ENCODE measurements at regions not wholly inside any gene's neighbourhood (a gene's known extent, or its start where the extent isn't known, plus 50 kb on each side); places are given as distances from the start of the nearest gene placed in this dataset.
"Not testable (repeated sequence)": the region's sequence is repeated elsewhere in the genome, so short reads cannot be mapped to it uniquely, and the experiment has no call there.

- no peak for DNase-seq (ENCODE audit: extremely low spot score, insufficient read length, low read depth)
- FAIRE-seq, result no peak
Measured at GRCh38 chr7:85415743-85416142, 228.9 kb upstream of the SEMA3D start.

- DNase-seq (ENCODE audit: extremely low spot score, insufficient read length, low read depth) (no peak), FAIRE-seq (no peak)
Measured at GRCh38 chr7:85413718-85414117, 226.9 kb upstream of the SEMA3D start.

- DNase-seq (ENCODE audit: extremely low spot score, insufficient read length, low read depth) (no peak), FAIRE-seq (peak; percentile 9)
Measured at GRCh38 chr7:85412912-85413311, 226.1 kb upstream of the SEMA3D start.

GRCh38 chr7:85407391-85407790 is 220.5 kb upstream of the SEMA3D start:
- no peak for FAIRE-seq
- DNase-seq (ENCODE audit: extremely low spot score, insufficient read length, low read depth), result no peak

- DNase-seq (ENCODE audit: extremely low spot score, insufficient read length, low read depth) (no peak), FAIRE-seq (no peak)
Measured at GRCh38 chr7:85405016-85405902, 218.4 kb upstream of the SEMA3D start.

GRCh38 chr7:85396676-85397075 is 209.8 kb upstream of the SEMA3D start:
- DNase-seq (ENCODE audit: extremely low spot score, insufficient read length, low read depth), result no peak
- FAIRE-seq, result no peak

- no peak for FAIRE-seq
Measured at GRCh38 chr7:85392789-85393188, 205.9 kb upstream of the SEMA3D start.

GRCh38 chr7:85392326-85392725 is 205.5 kb upstream of the SEMA3D start:
- no peak for FAIRE-seq
- no peak for DNase-seq (ENCODE audit: extremely low spot score, insufficient read length, low read depth)

More at GRCh38 chr7:85392789-85393188, 205.9 kb upstream of the SEMA3D start:
- DNase-seq (ENCODE audit: extremely low spot score, insufficient read length, low read depth), result no peak

GRCh38 chr7:85386460-85386859 is 199.6 kb upstream of the SEMA3D start:
- no peak for FAIRE-seq
- DNase-seq (ENCODE audit: extremely low spot score, insufficient read length, low read depth), result no peak

GRCh38 chr7:85384392-85384791 is 197.5 kb upstream of the SEMA3D start:
- FAIRE-seq, result no peak
- DNase-seq (ENCODE audit: extremely low spot score, insufficient read length, low read depth), result no peak

- no peak for FAIRE-seq
- no peak for DNase-seq (ENCODE audit: extremely low spot score, insufficient read length, low read depth)
Measured at GRCh38 chr7:85381212-85381611, 194.4 kb upstream of the SEMA3D start.

GRCh38 chr7:85376589-85376988 is 189.7 kb upstream of the SEMA3D start:
- DNase-seq (ENCODE audit: extremely low spot score, insufficient read length, low read depth), result no peak
- FAIRE-seq, result no peak

GRCh38 chr7:85356916-85357315 is 170.1 kb upstream of the SEMA3D start:
- FAIRE-seq, result no peak
- DNase-seq (ENCODE audit: extremely low spot score, insufficient read length, low read depth), result no peak

GRCh38 chr7:85343484-85343883 is 156.6 kb upstream of the SEMA3D start:
- no peak for DNase-seq (ENCODE audit: extremely low spot score, insufficient read length, low read depth)
- no peak for FAIRE-seq

- FAIRE-seq, result no peak
- DNase-seq (ENCODE audit: extremely low spot score, insufficient read length, low read depth), result no peak
Measured at GRCh38 chr7:85342781-85343180, 155.9 kb upstream of the SEMA3D start.

GRCh38 chr7:85341973-85342372 is 155.1 kb upstream of the SEMA3D start:
- DNase-seq (ENCODE audit: extremely low spot score, insufficient read length, low read depth) (no peak), FAIRE-seq (no peak)

- no peak for FAIRE-seq
- DNase-seq (ENCODE audit: extremely low spot score, insufficient read length, low read depth), result no peak
Measured at GRCh38 chr7:85341121-85341520, 154.3 kb upstream of the SEMA3D start.

- no peak for DNase-seq (ENCODE audit: extremely low spot score, insufficient read length, low read depth)
- no peak for FAIRE-seq
Measured at GRCh38 chr7:85336086-85336485, 149.2 kb upstream of the SEMA3D start.

GRCh38 chr7:85335113-85335512 is 148.3 kb upstream of the SEMA3D start:
- not testable (repeated sequence) for FAIRE-seq

GRCh38 chr7:85328456-85328998 is 141.7 kb upstream of the SEMA3D start:
- FAIRE-seq (no peak), DNase-seq (ENCODE audit: extremely low spot score, insufficient read length, low read depth) (no peak)

More at GRCh38 chr7:85335113-85335512, 148.3 kb upstream of the SEMA3D start:
- DNase-seq (ENCODE audit: extremely low spot score, insufficient read length, low read depth), result not testable (repeated sequence)

- no peak for FAIRE-seq
- no peak for DNase-seq (ENCODE audit: extremely low spot score, insufficient read length, low read depth)
Measured at GRCh38 chr7:85324145-85324799, 137.4 kb upstream of the SEMA3D start.
